GM12878 (cell line): ENCODE measurements at regions not wholly inside any gene's neighbourhood (a gene's known extent, or its start where the extent isn't known, plus 50 kb on each side); places are given as distances from the start of the nearest gene placed in this dataset.

Source experiments
- CTCF ChIP-seq, 3 experiments: IDR thresholded peaks in 2 of 3; conservative IDR thresholded peaks in 1 of 3; 2 replicates each; pipeline ENCODE4 v1.5.1; 2011; ENCODE audit warnings: low read depth in 3 of 3, low read length in 3 of 3, mild to moderate bottlenecking in 3 of 3, control low read depth in 2 of 3, moderate library complexity in 2 of 3, inconsistent platforms in 1 of 3, mixed read lengths in 1 of 3; ENCODE audit not compliant: control insufficient read depth in 2 of 3, insufficient read depth in 1 of 3; ENCODE audit errors: extremely low read depth in 1 of 3
- CUX1 ChIP-seq: IDR thresholded peaks from 2 replicates; pipeline ENCODE4 v1.6.1; 2012; ENCODE audit warnings: improper control_type of control experiment, low read depth, low read length; ENCODE audit not compliant: insufficient replicate concordance
- IRF3 ChIP-seq: fragments of 450-650 bp; IDR thresholded peaks from 2 replicates; pipeline ENCODE4 v1.6.1; 2014; ENCODE audit warnings: mild to moderate bottlenecking
- POLR2A ChIP-seq: IDR thresholded peaks from 2 replicates; pipeline ENCODE4 v1.6.1; 2011; ENCODE audit warnings: low read depth, mild to moderate bottlenecking, low read length
- POLR2AphosphoS5 ChIP-seq: IDR thresholded peaks from 2 replicates; pipeline ENCODE4 v1.6.1; 2011; ENCODE audit warnings: mild to moderate bottlenecking, low read length, inconsistent platforms
- PRDM15 ChIP-seq: fragments of 450-650 bp; formaldehyde crosslinking; IDR thresholded peaks from 2 replicates; pipeline ENCODE4 v1.4.0; 2020; ENCODE audit warnings: mild to moderate bottlenecking, moderate library complexity
- RAD21 ChIP-seq: IDR thresholded peaks from 2 replicates; pipeline ENCODE4 v1.6.1; 2011; ENCODE audit warnings: mild to moderate bottlenecking, low read depth, low read length, moderate library complexity; ENCODE audit not compliant: insufficient read depth
- RB1 ChIP-seq: fragments of 450-650 bp; formaldehyde crosslinking; IDR thresholded peaks from 2 replicates; pipeline ENCODE4 v1.6.1; 2017; ENCODE audit warnings: mild to moderate bottlenecking, borderline replicate concordance
- REST ChIP-seq: IDR thresholded peaks from 2 replicates; pipeline ENCODE4 v1.6.1; 2012; ENCODE audit warnings: mild to moderate bottlenecking, low read depth, low read length
- TAF1 ChIP-seq: IDR thresholded peaks from 2 replicates; pipeline ENCODE4 v1.6.1; 2011; ENCODE audit warnings: mild to moderate bottlenecking, low read depth, low read length, borderline replicate concordance
- ZNF274 ChIP-seq: IDR thresholded peaks from one replicate; pipeline ENCODE4 v1.8.0; 2011; ENCODE audit not compliant: insufficient read length, insufficient read depth

- TF ChIP-seq POLR2AphosphoS5 (no peak), CUX1 (no peak), IRF3 (no peak), CTCF (IDR thresholded peaks at IDR 0.05 in 2 of 3, conservative IDR thresholded peaks at IDR 0.05 in 1 of 3; ENCODE audit: control insufficient read depth in 2 of 3, extremely low read depth in 1 of 3, insufficient read depth in 1 of 3, low read depth in 3 of 3, low read length in 3 of 3) (no peak), POLR2A (no peak), RAD21 (no peak), RB1 (no peak), PRDM15 (CRISPR knock-in tag) (no peak), TAF1 (no peak), ZNF274 (no peak), REST (no peak)
These were observed 424.8 kb upstream of the MAD2L1 start for GRCh38 chr4:120491481-120491880.
